Glutamatergic neuron (in vitro differentiated cells): ENCODE measurements at regions not wholly inside any gene's neighbourhood (a gene's known extent, or its start where the extent isn't known, plus 50 kb on each side); places are given as distances from the start of the nearest gene placed in this dataset.

Source experiments
- DNase-seq: peaks from one replicate; pipeline ENCODE4 v3.0.0; 2022
- H3K27ac Mint-ChIP-seq: one replicate; pipeline ENCODE4 v1.8.0; 2020; ENCODE audit warnings: mild to moderate bottlenecking, mixed read lengths, inconsistent platforms; ENCODE audit not compliant: unreplicated experiment
- H3K27me3 Mint-ChIP-seq: one replicate; pipeline ENCODE4 v1.8.0; 2020; ENCODE audit warnings: mild to moderate bottlenecking, moderate library complexity, mixed read lengths, inconsistent platforms; ENCODE audit not compliant: unreplicated experiment
- H3K36me3 Mint-ChIP-seq: one replicate; pipeline ENCODE4 v1.8.0; 2020; ENCODE audit warnings: mild to moderate bottlenecking, mixed read lengths, inconsistent platforms; ENCODE audit not compliant: unreplicated experiment
- H3K4me1 Mint-ChIP-seq: one replicate; pipeline ENCODE4 v1.8.0; 2020; ENCODE audit warnings: mild to moderate bottlenecking, low read depth, mixed read lengths, inconsistent platforms; ENCODE audit not compliant: unreplicated experiment
- H3K4me3 Mint-ChIP-seq: one replicate; pipeline ENCODE4 v1.8.0; 2020; ENCODE audit warnings: mild to moderate bottlenecking, mixed read lengths, inconsistent platforms; ENCODE audit not compliant: unreplicated experiment
- H3K9me3 Mint-ChIP-seq: one replicate; pipeline ENCODE4 v1.8.0; 2020; ENCODE audit warnings: mild to moderate bottlenecking, moderate library complexity, mixed read lengths, inconsistent platforms; ENCODE audit not compliant: unreplicated experiment
- TF ChIP-seq, protein P1 (sequence below): fragments of 200-600 bp; sonication (generic); IDR thresholded peaks from one replicate; pipeline ENCODE4 v1.5.0; 2021; ENCODE audit not compliant: partially characterized antibody, unreplicated experiment

DNA sequence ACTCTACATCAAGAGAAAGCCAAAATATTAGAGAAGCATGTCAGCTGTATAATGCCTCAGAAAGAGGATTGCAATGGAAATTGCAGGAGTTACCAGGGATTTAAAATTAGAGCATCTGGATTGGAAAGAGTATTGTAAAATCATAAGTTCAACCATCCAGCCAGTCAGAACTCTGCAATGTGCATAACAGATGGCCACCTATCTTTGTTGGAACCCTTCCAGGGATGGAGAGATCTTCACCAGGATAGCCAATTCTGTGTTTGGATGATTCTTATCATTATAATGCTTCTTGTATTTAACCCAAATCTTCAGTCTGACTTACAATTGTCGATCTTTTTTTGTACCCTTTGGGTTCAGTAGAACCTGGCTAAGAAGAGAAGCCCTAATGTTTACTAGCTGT lies 164.4 kb downstream of the TLR4 start:
- Mint-ChIP-seq H3K4me1 (no peaks in the 10 kb centered on the region), H3K27ac (no peak overlapping the region), H3K36me3 (no peaks in the 10 kb centered on the region), H3K9me3 (no peaks in the 10 kb centered on the region), H3K4me3 (no peak overlapping the region), H3K27me3 (peaks cover under 1% of the 10 kb centered on the region)
- TF ChIP-seq, protein P1, sequence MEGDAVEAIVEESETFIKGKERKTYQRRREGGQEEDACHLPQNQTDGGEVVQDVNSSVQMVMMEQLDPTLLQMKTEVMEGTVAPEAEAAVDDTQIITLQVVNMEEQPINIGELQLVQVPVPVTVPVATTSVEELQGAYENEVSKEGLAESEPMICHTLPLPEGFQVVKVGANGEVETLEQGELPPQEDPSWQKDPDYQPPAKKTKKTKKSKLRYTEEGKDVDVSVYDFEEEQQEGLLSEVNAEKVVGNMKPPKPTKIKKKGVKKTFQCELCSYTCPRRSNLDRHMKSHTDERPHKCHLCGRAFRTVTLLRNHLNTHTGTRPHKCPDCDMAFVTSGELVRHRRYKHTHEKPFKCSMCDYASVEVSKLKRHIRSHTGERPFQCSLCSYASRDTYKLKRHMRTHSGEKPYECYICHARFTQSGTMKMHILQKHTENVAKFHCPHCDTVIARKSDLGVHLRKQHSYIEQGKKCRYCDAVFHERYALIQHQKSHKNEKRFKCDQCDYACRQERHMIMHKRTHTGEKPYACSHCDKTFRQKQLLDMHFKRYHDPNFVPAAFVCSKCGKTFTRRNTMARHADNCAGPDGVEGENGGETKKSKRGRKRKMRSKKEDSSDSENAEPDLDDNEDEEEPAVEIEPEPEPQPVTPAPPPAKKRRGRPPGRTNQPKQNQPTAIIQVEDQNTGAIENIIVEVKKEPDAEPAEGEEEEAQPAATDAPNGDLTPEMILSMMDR: no peak
- no peak for DNase-seq

DNA sequence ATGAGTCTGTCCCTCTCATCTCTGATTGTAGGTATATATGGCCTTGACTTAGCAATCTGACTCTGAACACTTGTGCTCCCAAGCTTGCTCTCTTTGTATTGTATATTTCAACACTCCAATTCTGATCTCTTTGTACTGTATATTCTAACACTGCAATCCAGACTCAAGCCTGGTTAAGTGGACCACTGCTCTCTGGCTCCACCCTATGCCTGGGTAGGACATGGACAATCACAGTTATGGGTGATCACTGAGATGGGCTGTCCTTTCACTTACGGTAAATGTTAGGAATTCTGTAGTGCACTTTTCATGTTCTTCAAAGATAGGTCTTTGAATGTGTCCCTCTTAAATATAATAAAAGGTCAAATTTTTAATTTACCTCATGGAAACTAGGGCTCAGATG lies 165.1 kb downstream of the TLR4 start:
- H3K4me1 Mint-ChIP-seq: no peaks in the 10 kb centered on the region
- H3K36me3 Mint-ChIP-seq: no peaks in the 10 kb centered on the region
- no peaks in the 10 kb centered on the region for H3K9me3 Mint-ChIP-seq
- peaks cover 2% of the 10 kb centered on the region for H3K27me3 Mint-ChIP-seq
- H3K4me3 Mint-ChIP-seq: no peak overlapping the region
- no peak for DNase-seq
- TF ChIP-seq, protein P1: no peak
- no peak overlapping the region for H3K27ac Mint-ChIP-seq

DNA sequence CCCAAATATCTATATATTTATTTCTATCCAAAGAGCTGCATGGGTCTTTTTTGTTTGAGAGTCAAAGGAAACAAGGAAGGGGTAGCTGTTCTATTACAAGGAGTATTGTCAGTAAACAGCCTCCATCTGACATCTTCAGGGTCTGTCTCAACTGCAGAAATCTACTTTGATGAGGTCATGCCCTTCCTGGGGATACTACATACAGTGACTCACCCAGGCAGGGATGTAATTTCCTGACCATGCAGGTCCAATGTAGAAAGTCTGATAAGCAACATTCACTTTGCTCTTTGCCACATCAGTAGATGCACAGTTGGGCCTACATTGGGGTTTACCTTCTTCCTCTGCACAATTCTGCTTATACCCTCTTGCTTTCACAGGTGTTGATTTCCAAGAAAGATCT lies 165.5 kb downstream of the TLR4 start:
- Mint-ChIP-seq H3K36me3 (no peaks in the 10 kb centered on the region), H3K27me3 (peaks cover 2% of the 10 kb centered on the region), H3K9me3 (no peaks in the 10 kb centered on the region), H3K4me3 (no peak overlapping the region), H3K27ac (no peak overlapping the region), H3K4me1 (no peaks in the 10 kb centered on the region)
- TF ChIP-seq, protein P1: no peak
- DNase-seq: no peak

DNA sequence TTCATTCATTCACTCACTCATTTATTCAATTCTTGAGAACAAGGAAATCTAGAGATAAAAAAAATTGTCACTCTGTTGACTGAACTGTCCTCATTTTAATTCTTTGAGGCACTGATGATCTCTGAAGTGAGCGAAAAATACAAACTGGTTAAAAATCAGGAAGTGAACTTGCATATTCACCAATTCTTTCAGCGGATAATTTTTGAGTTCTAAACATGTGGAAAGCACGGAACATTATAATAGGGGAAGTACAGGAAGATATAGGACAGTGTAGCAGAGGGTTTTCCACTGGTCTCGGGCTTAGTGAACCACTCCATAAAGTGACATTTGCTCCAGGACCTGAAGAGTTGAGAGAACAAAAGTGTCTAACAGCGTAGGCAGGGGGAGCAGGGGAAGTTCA lies 169.5 kb downstream of the TLR4 start:
- no peak for DNase-seq
- Mint-ChIP-seq H3K4me1 (no peaks in the 10 kb centered on the region), H3K27ac (no peak overlapping the region), H3K9me3 (no peaks in the 10 kb centered on the region), H3K27me3 (peaks cover 2% of the 10 kb centered on the region), H3K4me3 (no peak overlapping the region), H3K36me3 (no peaks in the 10 kb centered on the region)
- TF ChIP-seq, protein P1: no peak

DNA sequence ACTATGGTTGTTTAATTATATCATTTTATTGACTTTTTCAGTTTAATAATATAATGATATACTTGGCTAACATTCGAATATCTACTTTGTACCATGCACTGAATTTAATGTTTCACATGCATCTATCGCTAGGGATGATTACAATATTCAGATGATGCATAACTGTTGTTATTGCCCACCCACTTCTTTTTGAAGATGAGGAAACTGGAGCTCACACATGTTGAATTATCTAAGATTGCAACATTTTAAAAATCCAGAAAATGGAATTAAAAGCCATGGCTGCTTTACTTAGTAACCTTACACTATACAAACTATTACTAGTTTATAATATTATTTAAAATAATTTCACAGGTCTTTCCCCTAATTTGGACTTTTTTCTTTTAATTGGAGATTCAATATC lies 171.7 kb downstream of the TLR4 start:
- Mint-ChIP-seq H3K27ac (no peak overlapping the region), H3K4me3 (no peak overlapping the region), H3K4me1 (no peaks in the 10 kb centered on the region), H3K27me3 (peaks cover 2% of the 10 kb centered on the region), H3K36me3 (no peaks in the 10 kb centered on the region), H3K9me3 (no peaks in the 10 kb centered on the region)
- no peak for DNase-seq
- TF ChIP-seq, protein P1: no peak
